ENCODE measurements at regions not wholly inside any gene's neighbourhood (a gene's known extent, or its start where the extent isn't known, plus 50 kb on each side); places are given as distances from the start of the nearest gene placed in this dataset.

GRCh38 chr10:33979195-33979594 is 644.7 kb upstream of the NRP1 start:
- TF ChIP-seq CTCF (IDR thresholded peaks at IDR 0.05) (no peak), POLR2A (IDR thresholded peaks at IDR 0.05) (no peak)
